GM19463 (cell line): ENCODE measurements at regions not wholly inside any gene's neighbourhood (a gene's known extent, or its start where the extent isn't known, plus 50 kb on each side); places are given as distances from the start of the nearest gene placed in this dataset.
"Not testable (repeated sequence)": the region's sequence is repeated elsewhere in the genome, so short reads cannot be mapped to it uniquely, and the experiment has no call there.

Experiments
- ATAC-seq: cut with Tn5 transposase; IDR thresholded peaks from one replicate; pipeline ENCODE4 v1.9.1; 2021; ENCODE audit warnings: mild to moderate bottlenecking, moderate library complexity; ENCODE audit not compliant: unreplicated experiment

DNA sequence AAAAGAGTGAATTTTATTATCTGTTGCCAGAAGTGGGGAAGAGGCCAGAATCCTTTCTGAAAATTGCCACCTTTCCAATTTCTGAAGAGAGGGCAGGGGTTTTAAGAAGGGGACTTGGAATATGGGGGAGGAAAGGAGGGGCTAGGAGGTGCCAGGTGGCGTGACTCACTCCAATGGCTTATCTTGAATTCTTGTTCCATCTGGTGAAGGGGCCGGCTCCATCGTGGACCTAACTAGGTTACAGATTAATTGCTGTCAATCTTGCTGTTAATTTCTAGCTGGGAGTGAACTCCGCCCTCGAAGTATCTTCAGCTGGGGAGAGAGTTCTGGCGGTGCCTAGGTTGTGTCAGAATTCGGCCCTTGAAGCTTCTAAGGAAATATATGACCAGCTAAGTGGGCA, 138.7 kb downstream of the YTHDC2 start:
- ATAC-seq = no peak

DNA sequence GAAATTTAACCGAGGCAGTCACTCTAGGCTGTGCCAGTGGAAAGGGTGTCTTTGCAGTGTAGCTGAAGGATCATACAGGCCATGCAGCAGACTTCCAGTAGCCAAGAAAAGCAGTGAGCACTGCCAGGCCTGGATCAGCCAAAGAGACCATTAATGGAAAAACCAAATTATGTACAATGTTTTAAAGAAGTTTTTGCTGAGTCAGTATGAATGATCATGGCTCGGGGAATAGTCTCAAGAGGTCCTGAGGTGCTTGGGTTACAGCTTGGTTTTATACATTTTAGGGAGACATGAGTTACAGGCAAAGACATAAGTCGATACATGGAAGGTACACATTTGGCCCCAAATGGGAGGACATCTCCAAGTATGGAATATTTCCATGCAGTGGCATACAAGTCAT, 141.3 kb downstream of the YTHDC2 start:
- no peak for ATAC-seq

DNA sequence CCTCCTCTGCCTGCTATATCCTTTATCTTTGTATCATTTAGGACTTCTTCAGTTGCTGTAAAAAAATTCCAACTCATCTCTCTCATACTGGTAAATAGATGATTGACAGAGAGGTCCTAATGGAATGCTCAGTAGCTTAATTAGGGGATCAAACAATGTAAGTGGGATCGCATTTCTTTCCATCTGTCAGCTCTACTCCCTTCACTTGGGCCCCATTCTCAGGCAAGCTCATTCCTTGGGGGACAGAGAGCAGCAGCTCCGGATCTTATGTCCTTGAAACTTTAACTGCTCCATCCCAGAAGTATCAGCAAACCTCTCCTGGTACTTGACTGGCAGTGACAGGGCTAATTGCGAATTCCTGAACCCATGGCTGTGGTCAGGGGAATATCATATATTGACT, 146.7 kb downstream of the YTHDC2 start:
- ATAC-seq = no peak

DNA sequence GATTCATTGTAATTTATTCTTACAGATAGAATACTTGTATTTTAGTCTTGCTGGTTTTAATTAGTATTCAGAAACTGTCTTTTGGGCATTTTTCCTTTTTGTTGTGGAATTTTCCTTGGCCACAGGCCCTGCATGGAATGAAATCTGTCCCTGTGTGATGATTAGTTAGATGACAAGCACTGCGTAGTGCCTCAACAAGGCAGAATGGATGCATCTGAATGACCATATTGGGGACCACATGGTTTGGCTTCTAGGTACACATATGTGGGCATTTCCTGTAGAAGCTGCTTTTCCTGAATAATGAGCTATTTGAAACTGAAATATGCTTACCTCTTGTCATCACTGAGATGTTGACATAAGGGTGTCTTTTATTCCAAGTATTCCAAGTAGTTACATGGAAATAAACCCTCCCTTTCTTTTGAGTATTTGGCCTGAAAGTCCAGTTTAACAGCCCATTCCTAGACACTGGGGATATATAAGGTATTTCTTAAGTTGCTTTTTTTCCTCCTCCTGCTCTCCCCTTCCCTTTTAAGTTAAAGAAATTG, 147.3 kb downstream of the YTHDC2 start:
- no peak for ATAC-seq

DNA sequence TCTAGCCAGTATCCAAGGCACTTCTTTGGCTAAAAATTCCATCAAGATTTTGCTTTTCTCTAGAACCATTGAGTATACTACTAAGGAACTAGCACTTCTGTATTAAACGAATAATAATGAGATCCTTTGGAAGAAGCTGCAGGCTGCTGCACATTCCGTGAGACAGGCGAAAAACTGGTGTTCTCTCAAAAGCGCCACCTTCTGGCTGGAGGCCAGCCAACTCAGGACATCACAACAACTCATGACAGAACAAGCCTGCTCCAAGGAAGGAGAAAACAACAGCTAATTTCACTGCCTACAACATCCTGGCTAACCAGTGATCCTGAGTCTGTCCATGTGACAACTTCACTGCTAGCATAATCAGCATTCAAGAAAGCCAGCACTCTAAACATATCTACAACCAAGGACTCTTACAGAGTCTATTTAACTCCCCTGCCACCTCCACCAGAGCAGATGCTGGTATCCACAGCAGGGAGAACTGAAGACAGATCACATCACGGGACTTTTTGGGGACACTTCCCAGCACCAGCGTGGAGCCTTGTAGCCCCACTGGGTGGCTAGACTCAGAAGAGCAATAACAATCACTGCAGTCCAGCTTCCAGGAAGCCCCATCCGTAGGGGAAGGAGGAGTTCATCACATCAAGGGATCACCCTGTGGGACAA, 150.5 kb downstream of the YTHDC2 start:
- peak; percentile 81 for ATAC-seq

DNA sequence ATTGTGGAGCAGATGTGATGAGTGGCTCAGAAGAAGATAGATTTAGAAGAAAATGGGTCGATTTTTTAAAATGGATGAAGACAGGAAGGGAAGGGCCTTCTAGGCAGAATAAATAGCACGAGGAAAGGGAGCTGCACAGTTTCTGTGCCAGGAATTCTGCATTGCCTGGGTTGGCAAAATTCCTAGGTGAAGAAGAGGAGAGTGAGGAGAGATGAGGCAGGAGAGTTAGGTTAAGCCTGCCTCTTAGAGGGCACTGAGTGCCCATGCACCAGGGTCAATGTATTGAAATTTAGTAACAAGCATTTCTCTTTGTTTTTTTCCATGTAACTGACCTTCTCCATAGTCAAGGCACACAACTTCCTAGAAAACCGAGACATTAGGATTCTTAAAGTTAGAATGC, 159.5 kb downstream of the YTHDC2 start:
- no peak for ATAC-seq

DNA sequence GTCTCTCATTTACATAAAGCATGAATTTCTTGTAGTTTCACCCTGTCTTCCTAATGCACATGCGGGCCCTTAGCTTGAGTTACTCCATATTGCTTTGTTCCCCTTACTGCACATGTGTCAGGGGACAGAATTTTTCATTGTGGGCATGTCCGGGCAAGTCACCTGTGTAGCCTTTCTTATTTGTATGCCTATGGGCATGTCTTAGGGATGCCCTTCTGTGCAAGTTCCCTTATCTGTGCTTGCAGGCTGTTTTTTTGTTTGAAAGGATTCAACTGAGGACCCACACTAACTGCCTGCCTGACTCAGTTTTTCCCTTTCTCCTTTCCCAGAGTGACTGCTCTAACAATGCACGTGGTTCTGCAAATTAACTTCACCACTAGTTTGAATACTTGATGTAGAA, 161.7 kb downstream of the YTHDC2 start:
- no peak for ATAC-seq

DNA sequence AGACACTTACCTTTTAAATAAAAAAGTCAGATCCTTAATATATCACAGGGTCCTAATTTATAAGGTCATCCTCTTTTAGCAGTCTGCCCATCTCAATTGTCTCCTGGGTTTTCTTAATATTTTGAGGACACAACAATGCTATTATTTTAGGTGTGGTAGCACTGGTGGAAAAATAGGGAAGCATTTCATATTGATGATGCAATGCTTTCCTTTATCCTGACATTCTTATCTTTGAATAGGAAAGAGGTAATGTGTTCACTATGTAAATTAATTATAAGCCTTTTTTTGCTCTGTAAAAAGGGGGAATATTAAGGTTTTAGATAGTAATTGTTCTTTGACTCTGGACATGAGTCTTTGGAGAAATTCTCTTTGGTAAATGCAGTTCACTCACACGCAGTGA, 164.7 kb downstream of the YTHDC2 start:
- ATAC-seq = no peak

DNA sequence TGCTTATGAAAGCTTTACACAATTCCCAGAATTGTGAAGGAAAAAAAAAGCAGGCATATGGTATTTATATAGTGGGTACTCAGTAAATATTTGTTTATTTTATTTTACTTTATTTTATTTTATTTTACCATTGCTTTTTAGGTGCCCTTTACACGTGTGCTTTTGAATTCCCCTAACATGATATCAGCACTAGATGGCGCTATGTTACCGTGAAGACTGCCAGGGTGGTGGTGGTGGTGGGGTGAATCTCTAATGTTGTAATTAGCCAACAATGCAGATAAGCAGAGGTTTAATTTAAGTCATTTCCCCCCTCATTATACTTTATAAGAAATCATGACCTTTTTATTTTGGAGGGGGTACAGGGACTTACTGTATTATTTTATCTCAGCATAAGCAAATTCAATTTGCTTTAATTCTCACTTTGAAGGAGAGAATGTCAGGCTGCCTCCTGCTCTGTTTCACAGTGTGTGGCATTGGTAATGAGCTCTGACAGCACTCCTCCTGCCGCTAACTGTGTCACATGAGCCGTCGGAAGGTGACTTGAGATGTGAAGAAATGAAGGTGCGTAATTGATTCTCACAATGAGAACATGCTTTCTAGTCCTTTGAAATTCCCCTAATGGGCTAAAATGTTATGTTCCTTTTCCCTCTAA, 165.6 kb downstream of the YTHDC2 start:
- no peak for ATAC-seq

DNA sequence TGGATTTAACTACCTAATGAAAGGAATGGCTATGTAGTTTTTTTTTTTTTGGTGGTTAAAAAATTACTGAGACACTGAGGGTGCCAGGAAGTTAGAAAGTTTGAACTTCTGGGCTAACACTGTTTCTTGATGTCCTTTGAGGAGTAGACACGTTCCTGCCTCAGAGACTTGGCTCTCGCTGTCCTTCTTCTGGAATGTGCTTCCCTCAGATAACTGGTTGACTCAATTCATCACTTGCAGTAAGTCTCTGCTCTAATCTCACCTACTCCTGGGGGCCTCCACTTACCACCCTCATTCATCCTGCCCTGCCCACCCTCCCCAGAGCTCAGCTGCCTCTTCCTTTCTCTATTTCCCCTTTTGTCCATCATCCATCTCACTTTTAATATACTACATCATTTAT, 167.0 kb downstream of the YTHDC2 start:
- ATAC-seq = no peak

DNA sequence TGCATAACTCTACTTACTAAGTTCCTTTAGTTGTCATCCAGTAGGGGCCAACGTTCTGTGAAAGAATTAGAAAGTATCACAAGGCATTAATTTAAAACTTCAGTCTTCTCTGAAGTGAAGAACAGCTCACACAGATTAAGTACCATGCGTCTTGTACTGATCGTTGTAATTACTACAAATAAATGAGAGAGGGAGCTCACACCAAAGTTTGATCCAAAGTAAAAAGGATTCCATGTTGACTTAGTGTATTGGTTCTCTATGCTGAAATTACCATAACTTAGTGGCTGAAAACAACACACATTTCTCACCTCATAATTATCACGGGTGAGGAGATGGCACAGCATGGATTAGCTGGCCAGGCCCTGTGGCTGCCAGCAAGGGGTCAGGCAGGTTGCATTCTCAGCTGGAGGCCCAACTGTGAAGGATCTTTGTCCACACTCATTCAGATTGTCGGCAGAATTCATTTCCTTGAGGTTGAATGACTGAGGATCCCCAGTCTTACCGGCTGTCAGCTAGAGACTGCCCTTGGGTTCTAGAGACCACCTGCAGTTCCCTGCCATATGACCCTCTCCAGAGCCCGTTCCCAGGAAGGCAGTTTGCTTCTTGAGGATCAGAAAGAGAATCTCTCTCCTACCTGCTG, 169.1 kb downstream of the YTHDC2 start:
- no peak for ATAC-seq

DNA sequence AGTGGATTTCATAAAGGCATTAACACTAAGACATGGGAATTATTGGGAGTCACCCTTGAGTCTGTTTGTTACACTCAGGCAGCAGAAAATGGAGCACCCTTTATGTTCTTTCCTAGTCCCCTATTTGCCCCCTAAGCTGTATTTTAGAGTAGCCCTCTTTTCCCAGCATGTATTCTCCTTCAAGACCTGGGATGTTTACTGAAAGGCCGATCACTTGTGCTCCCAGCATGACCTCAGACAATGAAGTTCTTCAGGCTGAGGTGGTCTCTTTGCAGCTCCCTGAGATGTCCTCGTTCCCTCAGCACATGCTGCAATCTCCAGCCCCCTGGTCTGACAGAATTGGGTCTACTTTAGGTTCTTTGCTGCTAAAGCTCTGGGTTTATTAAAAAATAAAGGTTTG, 169.7 kb downstream of the YTHDC2 start:
- no peak for ATAC-seq

DNA sequence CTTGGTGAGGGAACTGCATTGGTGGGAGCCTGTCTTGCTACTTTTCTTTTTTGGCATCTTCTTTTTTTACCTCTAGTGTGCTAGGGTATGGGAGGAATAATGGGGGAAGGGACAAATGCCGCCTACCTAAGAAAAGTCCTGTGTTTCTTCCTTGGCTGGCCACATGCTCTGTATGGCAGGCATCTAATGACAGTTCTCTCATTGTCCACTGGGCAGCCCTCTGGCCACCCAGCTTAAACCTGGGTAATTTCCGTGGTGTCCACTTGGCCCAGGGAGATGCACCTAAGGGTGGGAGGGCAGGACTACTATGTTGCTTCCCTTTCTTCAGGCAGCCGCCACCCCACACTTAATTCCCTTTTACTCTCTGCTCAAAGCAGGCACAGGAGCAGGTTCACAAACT, 173.1 kb downstream of the YTHDC2 start:
- no peak for ATAC-seq

DNA sequence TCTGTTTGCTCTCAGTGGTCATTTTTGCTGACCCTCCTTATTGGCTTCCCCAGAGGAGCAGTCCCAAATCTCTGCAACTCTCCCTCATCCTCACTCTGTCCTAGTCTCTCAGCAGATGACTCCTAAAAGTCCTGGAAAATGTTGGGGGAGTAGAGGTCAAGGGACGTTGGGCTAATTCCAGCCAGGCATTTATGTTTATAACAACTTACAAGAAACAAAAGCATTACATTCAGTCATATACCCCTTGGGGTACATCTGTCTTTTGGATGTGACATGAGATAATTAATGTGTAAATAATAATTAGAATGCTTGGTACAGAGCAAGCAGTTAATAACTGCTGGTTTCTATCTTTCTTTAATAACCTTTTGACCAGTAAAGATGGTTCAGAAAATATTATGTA, 176.2 kb downstream of the YTHDC2 start:
- no peak for ATAC-seq

DNA sequence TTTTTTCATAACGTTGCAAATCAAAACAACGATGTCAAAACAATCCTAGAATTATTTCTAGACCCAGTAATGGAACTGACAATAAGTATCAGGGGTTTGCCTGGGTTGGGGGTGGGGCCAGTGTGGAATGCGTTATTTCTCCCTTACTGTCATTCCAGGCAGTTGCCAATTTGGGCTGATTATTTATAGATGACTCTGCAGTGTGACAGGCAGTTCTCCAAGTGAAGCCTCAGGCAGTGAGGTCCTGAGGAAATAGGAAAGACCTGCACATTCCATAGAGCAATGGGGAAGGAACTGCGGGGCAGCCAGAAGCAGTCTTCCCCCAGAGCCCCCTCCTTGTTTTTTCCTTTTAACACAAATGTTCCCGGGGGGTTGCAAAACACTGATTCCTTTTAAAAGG, 179.0 kb downstream of the YTHDC2 start:
- ATAC-seq = no peak

DNA sequence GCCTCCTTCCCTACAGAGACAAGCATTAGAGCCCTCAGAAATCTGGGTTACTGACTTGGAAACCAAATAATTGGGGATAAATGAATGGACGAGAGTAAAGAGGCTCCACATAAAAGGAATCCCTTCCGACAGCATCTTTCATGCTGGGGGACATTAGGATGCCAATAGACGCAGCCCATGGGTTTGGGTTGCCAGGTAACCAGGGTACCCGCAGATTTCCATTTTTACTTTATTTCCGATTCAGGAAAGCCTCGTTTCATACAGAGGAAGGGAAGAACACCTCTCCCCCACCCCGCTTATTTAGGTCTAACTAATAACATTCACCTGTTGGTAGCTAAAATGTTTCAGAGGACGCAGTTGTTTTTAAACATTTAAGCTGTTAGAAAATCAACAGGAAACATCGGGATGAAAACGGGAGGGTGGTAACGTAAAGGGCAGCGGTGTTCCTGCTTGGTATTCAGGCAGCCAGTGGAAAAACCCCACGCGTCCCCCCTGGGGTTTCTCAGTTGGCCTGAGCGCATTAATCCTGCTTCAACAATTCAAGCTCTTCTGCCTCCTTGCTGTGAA, 179.5 kb downstream of the YTHDC2 start:
- no peak for ATAC-seq

DNA sequence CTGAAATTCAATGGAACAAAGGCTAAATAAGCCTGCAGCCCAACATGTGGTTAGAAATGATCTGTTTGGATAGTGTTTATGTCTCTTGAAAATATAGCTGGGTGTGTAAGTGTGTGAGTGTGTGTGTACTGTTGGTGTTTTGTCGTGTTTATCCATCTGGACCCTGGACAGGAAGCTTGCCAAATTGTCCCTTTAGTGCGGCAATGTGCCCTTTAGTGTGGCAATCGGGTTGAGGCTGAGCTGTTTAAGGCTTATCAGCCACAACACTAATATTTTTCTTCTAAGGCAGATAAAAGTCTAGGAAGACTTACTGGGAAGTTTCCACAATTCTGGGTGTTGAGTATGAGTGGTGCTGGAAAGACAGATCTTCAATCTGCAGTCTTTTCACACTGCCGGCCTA, 180.2 kb downstream of the YTHDC2 start:
- no peak for ATAC-seq

DNA sequence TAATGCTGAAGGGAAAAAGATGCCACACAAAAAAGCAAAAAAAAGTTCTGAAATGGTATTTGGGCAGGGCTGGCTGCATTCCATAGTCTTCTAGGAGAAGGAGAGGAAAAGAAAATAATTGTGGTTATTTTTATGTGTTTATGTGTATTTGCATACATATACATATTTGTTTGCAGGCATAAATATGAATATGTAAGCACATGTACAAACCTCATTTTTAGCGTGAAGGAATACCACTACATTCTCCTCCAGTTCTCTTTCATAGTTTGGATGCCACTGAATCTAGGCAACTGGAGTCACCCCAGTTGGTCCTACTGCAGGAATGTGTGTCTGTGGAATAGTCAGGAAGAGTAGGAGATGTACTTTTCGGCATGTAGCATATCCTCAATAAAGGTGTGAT, 181.1 kb downstream of the YTHDC2 start:
- ATAC-seq = no peak

DNA sequence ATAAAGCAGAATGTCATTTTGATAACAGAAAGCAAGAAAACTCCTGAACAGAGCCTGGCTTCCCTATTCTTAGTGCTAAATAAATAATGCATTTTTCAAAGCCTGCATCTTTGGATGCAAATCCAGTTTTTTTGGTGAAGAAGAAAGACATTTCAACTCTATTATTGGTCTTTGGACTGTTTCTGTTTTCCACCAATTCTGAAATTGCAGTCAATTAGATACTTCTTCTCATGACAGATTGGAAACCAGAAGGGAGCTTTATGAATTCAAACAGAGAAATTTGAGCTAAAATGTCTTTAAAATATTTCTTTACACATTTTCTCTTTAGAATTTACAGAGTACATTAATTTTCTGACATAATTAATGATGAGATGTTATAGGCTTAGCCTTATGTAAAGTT, 189.8 kb downstream of the YTHDC2 start:
- ATAC-seq = no peak

DNA sequence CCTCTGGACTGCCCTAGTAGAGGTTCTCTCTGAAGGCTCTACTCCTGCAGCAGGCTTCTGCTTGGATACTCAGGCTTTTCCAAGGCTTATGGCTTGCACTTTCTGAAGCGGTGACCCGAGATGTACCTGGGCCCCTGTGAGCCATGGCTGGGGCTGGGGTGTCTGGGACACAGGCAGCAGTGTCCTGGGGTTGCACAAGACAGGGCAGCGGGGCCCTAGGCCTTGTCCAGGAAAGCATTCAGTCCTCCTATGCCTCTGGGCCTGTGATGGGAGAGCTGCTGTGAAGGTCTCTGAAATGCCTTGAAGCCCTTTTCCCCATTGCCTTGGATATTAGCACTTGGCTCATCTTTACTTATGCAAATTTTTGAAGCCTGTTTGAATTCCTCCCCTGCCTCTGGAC, 192.2 kb downstream of the YTHDC2 start:
- ATAC-seq = no peak

DNA sequence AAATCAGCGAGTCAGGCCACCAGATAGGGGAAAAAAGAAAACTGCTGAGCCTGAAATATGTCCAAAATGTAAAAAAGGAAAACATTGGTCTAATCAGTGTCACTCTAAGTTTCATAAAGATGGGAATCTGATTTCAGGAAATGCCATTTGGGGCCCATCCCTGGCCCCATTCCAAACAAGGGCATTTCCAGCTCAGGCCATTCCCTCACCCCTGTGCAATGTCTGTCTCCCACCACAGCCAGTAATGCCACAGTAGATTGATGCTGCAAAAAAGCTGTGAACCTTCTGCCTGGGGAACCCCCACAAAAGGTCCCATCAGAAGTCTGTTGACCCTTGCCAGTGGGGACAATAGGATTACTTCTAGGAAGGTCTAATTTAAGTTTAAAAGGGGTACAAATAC, 199.6 kb downstream of the YTHDC2 start:
- no peak for ATAC-seq

DNA sequence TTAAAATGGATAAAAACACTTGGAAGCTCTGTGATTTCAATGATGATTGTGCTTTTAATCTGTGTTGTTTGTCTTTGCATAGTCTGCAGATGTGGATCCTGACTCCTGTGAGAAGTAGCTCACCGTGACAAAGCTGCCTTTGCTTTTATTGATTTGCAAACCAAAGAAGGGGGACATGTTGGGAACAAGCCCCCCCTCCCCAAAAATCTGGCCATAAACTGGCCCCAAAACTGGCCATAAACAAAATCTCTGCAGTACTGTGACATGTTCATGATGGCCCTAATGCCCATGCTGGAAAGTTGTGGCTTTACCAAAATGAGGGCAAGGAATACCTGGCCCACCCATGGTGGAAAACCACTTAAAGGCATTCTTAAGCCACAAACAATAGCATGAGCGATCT, 202.4 kb downstream of the YTHDC2 start:
- ATAC-seq = not testable (repeated sequence)
